GM23338 (cell line): ENCODE measurements at regions not wholly inside any gene's neighbourhood (a gene's known extent, or its start where the extent isn't known, plus 50 kb on each side); places are given as distances from the start of the nearest gene placed in this dataset.

Experiments used
- EZH2 ChIP-seq: fragments of 200-600 bp; sonication (generic); IDR thresholded peaks from one replicate; pipeline ENCODE4 v1.8.0; 2017; ENCODE audit warnings: antibody characterized with exemption, mild to moderate bottlenecking, low read depth; ENCODE audit not compliant: unreplicated experiment
- EZH2phosphoT487 ChIP-seq: fragments of 200-600 bp; sonication (generic); IDR thresholded peaks from one replicate; pipeline ENCODE4 v1.8.1; 2018; ENCODE audit warnings: antibody characterized with exemption; ENCODE audit not compliant: unreplicated experiment
- POLR2AphosphoS5 ChIP-seq: IDR thresholded peaks from 2 replicates; pipeline ENCODE4 v1.6.1; 2016; ENCODE audit warnings: antibody characterized with exemption, low read depth
- STAT1 ChIP-seq: IDR thresholded peaks from one replicate; pipeline ENCODE4 v1.6.1; 2016; ENCODE audit warnings: antibody characterized with exemption; ENCODE audit not compliant: unreplicated experiment
- TF ChIP-seq, protein P1 (sequence below): IDR thresholded peaks from one replicate; pipeline ENCODE4 v1.6.1; 2018; ENCODE audit warnings: antibody characterized with exemption; ENCODE audit not compliant: unreplicated experiment
- TF ChIP-seq, protein P2 (sequence below), 2 experiments: fragments of 200-600 bp in 1 of 2; sonication (generic) in 1 of 2; conservative IDR thresholded peaks; 2 replicates each; pipeline versions ENCODE4 v1.5.1 to v1.6.1; 2016 to 2017; ENCODE audit warnings: antibody characterized with exemption in 2 of 2, low read depth in 2 of 2, mild to moderate bottlenecking in 2 of 2, moderate library complexity in 1 of 2

DNA sequence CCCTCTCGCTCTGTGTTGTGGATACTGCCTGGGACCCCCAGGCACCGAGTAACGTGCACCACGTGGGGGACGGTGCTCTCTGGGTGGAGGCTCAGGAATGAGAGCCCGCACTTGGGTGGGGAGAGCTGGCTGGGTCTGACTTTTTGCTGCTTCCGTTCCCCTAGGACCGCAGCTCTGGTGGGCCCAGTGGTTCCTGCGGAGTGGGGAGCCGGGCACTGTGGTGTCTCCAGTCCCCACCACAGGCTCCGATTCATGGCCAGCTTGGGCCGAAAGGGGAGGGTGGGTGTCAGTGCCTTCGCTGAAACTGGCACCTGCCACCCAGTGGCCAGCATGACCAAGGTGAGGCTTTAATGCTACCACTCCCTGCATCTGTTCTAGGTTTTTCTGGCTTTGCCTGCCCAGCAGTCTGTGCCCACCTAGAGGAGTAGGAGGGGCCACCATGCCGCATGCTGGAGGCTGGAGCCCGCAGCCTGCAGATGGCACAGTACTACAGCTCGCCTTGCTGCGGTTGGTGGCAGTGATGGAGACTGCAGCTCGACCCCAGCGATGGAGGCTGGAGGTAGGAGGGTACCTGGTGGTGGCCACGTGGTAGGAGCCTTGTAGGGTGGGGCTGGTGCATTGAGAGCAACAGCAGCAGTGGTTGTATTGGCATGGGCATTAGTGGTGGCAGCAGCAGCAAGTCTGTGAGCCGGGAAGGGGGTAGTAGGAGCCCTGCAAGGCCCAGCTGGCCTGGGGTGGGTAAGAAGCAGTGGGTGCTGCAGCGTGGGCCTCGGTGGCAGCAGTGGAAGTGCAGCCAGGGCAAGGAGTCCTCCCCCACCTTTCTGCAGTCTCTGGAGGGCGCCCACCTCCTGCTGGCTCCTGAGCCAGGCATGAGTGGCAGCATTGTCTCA is 118.8 kb upstream of the VPREB1 start:
- TF ChIP-seq, protein P1, sequence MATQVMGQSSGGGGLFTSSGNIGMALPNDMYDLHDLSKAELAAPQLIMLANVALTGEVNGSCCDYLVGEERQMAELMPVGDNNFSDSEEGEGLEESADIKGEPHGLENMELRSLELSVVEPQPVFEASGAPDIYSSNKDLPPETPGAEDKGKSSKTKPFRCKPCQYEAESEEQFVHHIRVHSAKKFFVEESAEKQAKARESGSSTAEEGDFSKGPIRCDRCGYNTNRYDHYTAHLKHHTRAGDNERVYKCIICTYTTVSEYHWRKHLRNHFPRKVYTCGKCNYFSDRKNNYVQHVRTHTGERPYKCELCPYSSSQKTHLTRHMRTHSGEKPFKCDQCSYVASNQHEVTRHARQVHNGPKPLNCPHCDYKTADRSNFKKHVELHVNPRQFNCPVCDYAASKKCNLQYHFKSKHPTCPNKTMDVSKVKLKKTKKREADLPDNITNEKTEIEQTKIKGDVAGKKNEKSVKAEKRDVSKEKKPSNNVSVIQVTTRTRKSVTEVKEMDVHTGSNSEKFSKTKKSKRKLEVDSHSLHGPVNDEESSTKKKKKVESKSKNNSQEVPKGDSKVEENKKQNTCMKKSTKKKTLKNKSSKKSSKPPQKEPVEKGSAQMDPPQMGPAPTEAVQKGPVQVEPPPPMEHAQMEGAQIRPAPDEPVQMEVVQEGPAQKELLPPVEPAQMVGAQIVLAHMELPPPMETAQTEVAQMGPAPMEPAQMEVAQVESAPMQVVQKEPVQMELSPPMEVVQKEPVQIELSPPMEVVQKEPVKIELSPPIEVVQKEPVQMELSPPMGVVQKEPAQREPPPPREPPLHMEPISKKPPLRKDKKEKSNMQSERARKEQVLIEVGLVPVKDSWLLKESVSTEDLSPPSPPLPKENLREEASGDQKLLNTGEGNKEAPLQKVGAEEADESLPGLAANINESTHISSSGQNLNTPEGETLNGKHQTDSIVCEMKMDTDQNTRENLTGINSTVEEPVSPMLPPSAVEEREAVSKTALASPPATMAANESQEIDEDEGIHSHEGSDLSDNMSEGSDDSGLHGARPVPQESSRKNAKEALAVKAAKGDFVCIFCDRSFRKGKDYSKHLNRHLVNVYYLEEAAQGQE, result no peak
- TF ChIP-seq STAT1, result no peak
- TF ChIP-seq, protein P2, sequence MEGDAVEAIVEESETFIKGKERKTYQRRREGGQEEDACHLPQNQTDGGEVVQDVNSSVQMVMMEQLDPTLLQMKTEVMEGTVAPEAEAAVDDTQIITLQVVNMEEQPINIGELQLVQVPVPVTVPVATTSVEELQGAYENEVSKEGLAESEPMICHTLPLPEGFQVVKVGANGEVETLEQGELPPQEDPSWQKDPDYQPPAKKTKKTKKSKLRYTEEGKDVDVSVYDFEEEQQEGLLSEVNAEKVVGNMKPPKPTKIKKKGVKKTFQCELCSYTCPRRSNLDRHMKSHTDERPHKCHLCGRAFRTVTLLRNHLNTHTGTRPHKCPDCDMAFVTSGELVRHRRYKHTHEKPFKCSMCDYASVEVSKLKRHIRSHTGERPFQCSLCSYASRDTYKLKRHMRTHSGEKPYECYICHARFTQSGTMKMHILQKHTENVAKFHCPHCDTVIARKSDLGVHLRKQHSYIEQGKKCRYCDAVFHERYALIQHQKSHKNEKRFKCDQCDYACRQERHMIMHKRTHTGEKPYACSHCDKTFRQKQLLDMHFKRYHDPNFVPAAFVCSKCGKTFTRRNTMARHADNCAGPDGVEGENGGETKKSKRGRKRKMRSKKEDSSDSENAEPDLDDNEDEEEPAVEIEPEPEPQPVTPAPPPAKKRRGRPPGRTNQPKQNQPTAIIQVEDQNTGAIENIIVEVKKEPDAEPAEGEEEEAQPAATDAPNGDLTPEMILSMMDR (conservative IDR thresholded peaks at IDR 0.05; ENCODE audit: low read depth in 2 of 2), result no peak
- TF ChIP-seq EZH2phosphoT487, result no peak
- TF ChIP-seq POLR2AphosphoS5, result no peak
- no peak for TF ChIP-seq EZH2
